D341Med (cell line): ENCODE measurements at regions not wholly inside any gene's neighbourhood (a gene's known extent, or its start where the extent isn't known, plus 50 kb on each side); places are given as distances from the start of the nearest gene placed in this dataset.

Experiments
- DNase-seq: peaks from one replicate; pipeline ENCODE4 v3.0.0; 2012; ENCODE audit warnings: low spot score

- no peak for DNase-seq
Measured at GRCh38 chr11:29309992-29310391, 706.8 kb downstream of the KCNA4 start.

GRCh38 chr11:29306527-29306926 lies 710.3 kb downstream of the KCNA4 start:
- no peak for DNase-seq

GRCh38 chr11:29305456-29306232 lies 711.2 kb downstream of the KCNA4 start:
- DNase-seq = no peak

GRCh38 chr11:29300420-29300819 lies 716.4 kb downstream of the KCNA4 start:
- DNase-seq = no peak

GRCh38 chr11:29296680-29297079 lies 720.1 kb downstream of the KCNA4 start:
- DNase-seq = no peak

GRCh38 chr11:29293825-29294224 lies 723.0 kb downstream of the KCNA4 start:
- no peak for DNase-seq

- no peak for DNase-seq
Measured at GRCh38 chr11:29282088-29282487, 734.7 kb downstream of the KCNA4 start.

GRCh38 chr11:29281271-29281777 lies 735.5 kb downstream of the KCNA4 start:
- DNase-seq = no peak

GRCh38 chr11:29280452-29280851 lies 736.4 kb downstream of the KCNA4 start:
- no peak for DNase-seq

GRCh38 chr11:29279716-29280115 lies 737.1 kb downstream of the KCNA4 start:
- no peak for DNase-seq

GRCh38 chr11:29272019-29272654 lies 744.7 kb downstream of the KCNA4 start:
- DNase-seq = peak; percentile 41

- DNase-seq = no peak
Measured at GRCh38 chr11:29271616-29272015, 745.2 kb downstream of the KCNA4 start.

- DNase-seq = peak; percentile 29
Measured at GRCh38 chr11:29268733-29269132, 748.1 kb downstream of the KCNA4 start.

GRCh38 chr11:29265792-29266191 lies 751.0 kb downstream of the KCNA4 start:
- no peak for DNase-seq

- no peak for DNase-seq
Measured at GRCh38 chr11:29265381-29265780, 751.4 kb downstream of the KCNA4 start.

- no peak for DNase-seq
Measured at GRCh38 chr11:29263971-29264682, 752.7 kb downstream of the KCNA4 start.

GRCh38 chr11:29261831-29262230 lies 755.0 kb downstream of the KCNA4 start:
- no peak for DNase-seq

GRCh38 chr11:29260939-29261705 lies 755.7 kb downstream of the KCNA4 start:
- no peak for DNase-seq

GRCh38 chr11:29258411-29258810 lies 758.4 kb downstream of the KCNA4 start:
- DNase-seq = no peak

GRCh38 chr11:29256580-29256979 lies 760.2 kb downstream of the KCNA4 start:
- no peak for DNase-seq

GRCh38 chr11:29255401-29255800 lies 761.4 kb downstream of the KCNA4 start:
- no peak for DNase-seq

- DNase-seq = no peak
Measured at GRCh38 chr11:29251738-29252137, 765.1 kb downstream of the KCNA4 start.
